ENCODE measurements at regions not wholly inside any gene's neighbourhood (a gene's known extent, or its start where the extent isn't known, plus 50 kb on each side); places are given as distances from the start of the nearest gene placed in this dataset.

GRCh38 chrX:124954402-124954801 is 365.3 kb upstream of the TEX13C start:
- H3K9ac ChIP-seq (ENCODE audit: control insufficient read depth, extremely low read depth, insufficient read depth, low read length), result no peak overlapping the region
- H3K9me3 ChIP-seq (ENCODE audit: control insufficient read depth, low read depth, low read length), result no peaks in the 10 kb centered on the region
- H3K4me2 ChIP-seq (ENCODE audit: control insufficient read depth, extremely low read depth, insufficient read depth, low read depth, low read length), result no peak overlapping the region
- no peaks in the 10 kb centered on the region for H3K36me3 ChIP-seq (ENCODE audit: control insufficient read depth in 2 of 2, extremely low read depth in 1 of 2, insufficient read depth in 2 of 2, low read length in 2 of 2)
- H3K4me3 ChIP-seq (ENCODE audit: control insufficient read depth in 2 of 3, extremely low read depth in 1 of 3, insufficient read depth in 2 of 3, low read depth in 1 of 3, low read length in 3 of 3), result no peak overlapping the region
- no peaks in the 10 kb centered on the region for H3K4me1 ChIP-seq (ENCODE audit: control insufficient read depth, extremely low read depth, insufficient read depth, low read length)
- no peaks in the 10 kb centered on the region for H3K27me3 ChIP-seq (ENCODE audit: control insufficient read depth, extremely low read depth, insufficient read depth, low read length)
- DNase-seq (ENCODE audit: low read depth, low spot score) (no peak), FAIRE-seq (no peak)
- no peaks in the 10 kb centered on the region for H3K79me2 ChIP-seq (ENCODE audit: control insufficient read depth, insufficient read depth, low read length)
- H3K9me1 ChIP-seq (ENCODE audit: control insufficient read depth, extremely low read depth, insufficient read depth, low read length), result no peaks in the 10 kb centered on the region
- H4K20me1 ChIP-seq (ENCODE audit: control insufficient read depth, extremely low read depth, insufficient read depth, low read length), result no peaks in the 10 kb centered on the region
- H2AFZ ChIP-seq (ENCODE audit: control insufficient read depth, low read length), result no peak overlapping the region
- dilution Hi-C loops (cut with MboI; ENCODE audit: extremely low pct_ligation_motif_present, low sequenced_read_pairs), result no loop called here
- H3K27ac ChIP-seq (ENCODE audit: control insufficient read depth, insufficient read depth, low read length), result no peak overlapping the region
- TF ChIP-seq, protein P1, sequence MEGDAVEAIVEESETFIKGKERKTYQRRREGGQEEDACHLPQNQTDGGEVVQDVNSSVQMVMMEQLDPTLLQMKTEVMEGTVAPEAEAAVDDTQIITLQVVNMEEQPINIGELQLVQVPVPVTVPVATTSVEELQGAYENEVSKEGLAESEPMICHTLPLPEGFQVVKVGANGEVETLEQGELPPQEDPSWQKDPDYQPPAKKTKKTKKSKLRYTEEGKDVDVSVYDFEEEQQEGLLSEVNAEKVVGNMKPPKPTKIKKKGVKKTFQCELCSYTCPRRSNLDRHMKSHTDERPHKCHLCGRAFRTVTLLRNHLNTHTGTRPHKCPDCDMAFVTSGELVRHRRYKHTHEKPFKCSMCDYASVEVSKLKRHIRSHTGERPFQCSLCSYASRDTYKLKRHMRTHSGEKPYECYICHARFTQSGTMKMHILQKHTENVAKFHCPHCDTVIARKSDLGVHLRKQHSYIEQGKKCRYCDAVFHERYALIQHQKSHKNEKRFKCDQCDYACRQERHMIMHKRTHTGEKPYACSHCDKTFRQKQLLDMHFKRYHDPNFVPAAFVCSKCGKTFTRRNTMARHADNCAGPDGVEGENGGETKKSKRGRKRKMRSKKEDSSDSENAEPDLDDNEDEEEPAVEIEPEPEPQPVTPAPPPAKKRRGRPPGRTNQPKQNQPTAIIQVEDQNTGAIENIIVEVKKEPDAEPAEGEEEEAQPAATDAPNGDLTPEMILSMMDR (optimal IDR thresholded peaks at IDR 0.05 in 1 of 3, IDR thresholded peaks at IDR 0.05 in 1 of 3, conservative IDR thresholded peaks at IDR 0.05 in 1 of 3; ENCODE audit: extremely low read depth in 1 of 3, insufficient read depth in 2 of 3, low read length in 3 of 3), result no peak
- no peak for TF ChIP-seq EZH2 (IDR thresholded peaks at IDR 0.05; ENCODE audit: low read length)

DNA sequence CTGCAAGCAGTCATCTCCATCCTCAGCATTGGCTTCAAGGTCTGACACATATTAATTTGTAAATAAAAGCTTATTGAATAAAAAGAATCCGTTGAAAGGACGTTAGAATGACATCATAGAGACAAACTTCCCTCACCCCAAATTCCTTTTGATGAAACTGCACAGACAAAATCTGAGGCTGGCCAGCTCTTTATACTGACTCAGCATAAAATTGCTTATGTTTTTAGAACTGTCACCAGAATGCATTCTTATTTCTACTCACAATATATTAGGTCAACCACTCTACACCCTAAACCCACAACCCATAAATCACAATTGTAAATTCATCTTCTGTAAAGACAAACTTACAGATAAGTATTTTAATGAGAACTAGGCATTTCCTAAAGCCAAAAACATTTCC is 359.2 kb upstream of the TEX13C start:
- Histone ChIP-seq H3K4me2 (ENCODE audit: control insufficient read depth, extremely low read depth, insufficient read depth, low read depth, low read length) (no peak overlapping the region), H3K36me3 (ENCODE audit: control insufficient read depth in 2 of 2, extremely low read depth in 1 of 2, insufficient read depth in 2 of 2, low read length in 2 of 2) (no peaks in the 10 kb centered on the region), H3K9me3 (ENCODE audit: control insufficient read depth, low read depth, low read length) (no peaks in the 10 kb centered on the region), H3K9ac (ENCODE audit: control insufficient read depth, extremely low read depth, insufficient read depth, low read length) (no peak overlapping the region), H3K9me1 (ENCODE audit: control insufficient read depth, extremely low read depth, insufficient read depth, low read length) (no peaks in the 10 kb centered on the region), H2AFZ (ENCODE audit: control insufficient read depth, low read length) (no peak overlapping the region), H3K27ac (ENCODE audit: control insufficient read depth, insufficient read depth, low read length) (no peak overlapping the region), H3K79me2 (ENCODE audit: control insufficient read depth, insufficient read depth, low read length) (no peaks in the 10 kb centered on the region), H3K4me1 (ENCODE audit: control insufficient read depth, extremely low read depth, insufficient read depth, low read length) (no peaks in the 10 kb centered on the region), H4K20me1 (ENCODE audit: control insufficient read depth, extremely low read depth, insufficient read depth, low read length) (no peaks in the 10 kb centered on the region), H3K27me3 (ENCODE audit: control insufficient read depth, extremely low read depth, insufficient read depth, low read length) (no peaks in the 10 kb centered on the region), H3K4me3 (ENCODE audit: control insufficient read depth in 2 of 3, extremely low read depth in 1 of 3, insufficient read depth in 2 of 3, low read depth in 1 of 3, low read length in 3 of 3) (no peak overlapping the region)
- DNase-seq (ENCODE audit: low read depth, low spot score) (no peak), FAIRE-seq (no peak)
- no peak for TF ChIP-seq EZH2 (IDR thresholded peaks at IDR 0.05; ENCODE audit: low read length)
- TF ChIP-seq, protein P1 (optimal IDR thresholded peaks at IDR 0.05 in 1 of 3, IDR thresholded peaks at IDR 0.05 in 1 of 3, conservative IDR thresholded peaks at IDR 0.05 in 1 of 3; ENCODE audit: extremely low read depth in 1 of 3, insufficient read depth in 2 of 3, low read length in 3 of 3), result no peak
- dilution Hi-C loops (cut with MboI; ENCODE audit: extremely low pct_ligation_motif_present, low sequenced_read_pairs), result no loop called here
